ENCODE measurements at regions not wholly inside any gene's neighbourhood (a gene's known extent, or its start where the extent isn't known, plus 50 kb on each side); places are given as distances from the start of the nearest gene placed in this dataset.

DNA sequence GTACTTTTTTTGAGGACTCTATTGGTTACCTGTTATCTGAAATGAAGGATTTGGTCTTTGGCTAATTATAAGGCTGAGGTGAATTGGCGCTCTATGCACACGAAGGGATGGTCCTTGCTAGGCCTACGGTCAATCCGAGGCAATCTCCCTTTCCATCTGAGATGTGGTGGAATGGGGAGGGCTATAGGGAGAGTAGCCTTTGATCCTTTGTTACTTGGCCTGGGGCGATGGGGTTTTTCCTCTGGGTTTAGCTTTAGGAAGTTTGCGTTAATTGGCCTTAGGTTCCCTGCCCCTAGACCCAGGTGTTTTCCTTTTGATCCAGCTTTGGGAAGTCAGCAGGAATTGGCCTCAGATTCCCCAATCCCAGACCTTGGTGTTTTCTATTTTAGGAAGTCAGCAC, 102.1 kb upstream of the C9orf72 start:
- no peak for DNase-seq

GRCh38 chr9:27676827-27677226, 103.5 kb upstream of the C9orf72 start:
- no peak for DNase-seq

DNA sequence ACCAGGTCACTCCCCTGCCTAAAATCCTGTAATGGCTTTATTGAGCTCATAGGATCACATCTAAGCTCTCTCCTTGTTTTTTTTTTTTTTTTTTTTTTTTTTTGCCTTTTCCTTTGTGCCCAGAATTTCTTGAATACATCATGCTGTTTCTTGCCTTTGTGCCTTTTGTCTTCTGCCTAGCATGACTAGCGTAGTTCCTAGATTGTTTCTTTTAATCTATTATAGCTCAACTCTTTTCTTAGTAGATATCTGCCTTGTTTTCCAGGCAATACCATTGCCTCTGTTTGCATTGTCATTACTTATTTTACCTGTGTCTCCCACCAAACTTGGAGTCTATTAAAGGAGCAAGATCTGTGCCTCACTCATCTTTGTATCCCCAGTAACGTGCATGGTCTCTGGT, 106.1 kb upstream of the C9orf72 start:
- no peak for DNase-seq

- DNase-seq = no peak
These were observed 109.9 kb upstream of the C9orf72 start for GRCh38 chr9:27683181-27683580.

DNA sequence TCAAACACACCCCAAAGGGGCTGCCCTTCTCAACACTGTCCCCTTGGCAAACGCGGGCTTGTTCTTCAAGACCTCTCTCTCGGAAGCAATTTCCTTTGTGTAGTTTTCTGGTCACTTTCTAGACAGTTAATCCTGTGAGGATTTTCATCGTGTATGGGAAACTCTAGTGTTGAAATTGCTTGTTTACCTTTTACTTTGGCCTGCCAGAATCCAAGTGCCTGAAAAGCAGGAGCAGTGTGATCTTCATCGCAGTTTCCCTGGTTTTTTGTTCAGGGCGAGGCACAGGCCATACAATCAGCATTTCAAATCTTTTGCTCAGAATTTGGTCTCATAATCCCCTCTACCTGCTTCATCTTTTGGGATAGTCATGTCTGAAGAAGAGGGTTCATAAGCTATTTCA, 115.7 kb upstream of the C9orf72 start:
- DNase-seq = no peak

DNA sequence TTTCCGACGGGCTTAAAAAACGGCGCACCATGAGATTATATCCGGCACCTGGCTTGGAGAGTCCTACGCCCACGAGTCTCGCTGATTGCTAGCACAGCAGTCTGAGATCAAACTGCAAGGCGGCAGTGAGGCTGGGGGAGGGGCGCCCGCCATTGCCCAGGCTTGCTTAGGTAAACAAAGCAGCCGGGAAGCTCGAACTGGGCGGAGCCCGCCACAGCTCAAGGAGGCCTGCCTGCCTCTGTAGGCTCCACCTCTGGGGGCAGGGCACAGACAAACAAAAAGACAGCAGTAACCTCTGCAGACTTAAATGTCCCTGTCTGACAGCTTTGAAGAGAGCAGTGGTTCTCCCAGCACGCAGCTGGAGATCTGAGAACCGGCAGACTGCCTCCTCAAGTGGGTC, 117.5 kb upstream of the C9orf72 start:
- peak; percentile 18 for DNase-seq

GRCh38 chr9:27699621-27700020, 126.3 kb upstream of the C9orf72 start:
- no peak for DNase-seq

DNA sequence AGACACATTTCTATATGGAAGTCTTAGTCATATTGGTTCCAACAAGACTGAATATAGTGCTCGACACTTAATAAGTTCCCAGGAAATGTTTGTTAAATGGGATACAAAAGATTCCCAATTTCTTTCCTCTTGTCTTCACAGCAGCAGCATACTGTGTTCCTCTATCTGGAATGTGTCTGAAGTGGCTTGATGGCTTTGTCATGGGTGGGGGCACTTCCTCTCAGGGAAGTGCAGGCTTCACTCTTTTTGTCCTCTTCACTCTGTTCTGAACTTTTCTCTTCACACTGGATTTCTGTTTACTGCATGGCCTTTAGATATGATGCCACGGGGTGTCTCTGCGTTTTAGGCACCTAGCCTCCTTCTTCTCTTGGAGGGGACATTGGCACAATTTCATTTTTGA, 127.7 kb upstream of the C9orf72 start:
- DNase-seq = no peak

- DNase-seq = no peak
These were observed 128.3 kb upstream of the C9orf72 start for GRCh38 chr9:27701587-27701986.

DNA sequence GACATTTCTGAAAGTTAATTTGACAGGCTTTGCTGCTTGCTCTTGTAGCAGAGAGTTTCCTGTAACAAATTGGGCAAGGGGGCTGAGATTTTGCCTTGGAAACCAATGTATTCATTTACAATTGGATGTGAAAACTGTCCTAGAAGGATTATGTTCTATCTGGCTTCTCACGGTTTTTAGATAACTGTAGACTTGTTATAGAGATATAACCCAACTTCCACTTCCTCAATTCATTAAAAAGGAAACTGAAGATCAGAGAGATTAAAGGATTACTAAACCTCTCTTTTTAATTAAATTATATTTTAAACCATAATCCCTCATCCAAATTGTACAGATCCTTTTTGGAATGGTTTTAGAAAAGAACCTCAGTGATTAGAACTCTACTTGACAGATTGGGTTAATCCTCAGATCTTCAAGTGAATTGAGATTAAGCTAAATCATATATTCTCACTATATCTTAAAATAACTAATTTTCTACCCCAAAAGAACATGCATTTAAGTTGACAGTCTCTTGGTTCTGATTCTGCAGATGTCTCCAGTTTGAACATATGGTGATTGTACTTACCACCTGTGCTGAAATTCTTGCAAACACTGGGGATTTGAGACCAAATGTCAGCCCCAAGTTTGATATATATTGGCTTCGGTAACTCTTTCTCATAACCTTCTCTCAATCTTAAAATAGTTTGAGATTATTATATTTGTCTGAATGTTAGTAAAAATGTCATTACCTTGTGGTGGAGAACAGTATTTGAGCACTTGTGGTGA, 130.1 kb upstream of the C9orf72 start:
- DNase-seq = no peak

- no peak for DNase-seq
These were observed 138.0 kb upstream of the C9orf72 start for GRCh38 chr9:27711241-27711640.

DNA sequence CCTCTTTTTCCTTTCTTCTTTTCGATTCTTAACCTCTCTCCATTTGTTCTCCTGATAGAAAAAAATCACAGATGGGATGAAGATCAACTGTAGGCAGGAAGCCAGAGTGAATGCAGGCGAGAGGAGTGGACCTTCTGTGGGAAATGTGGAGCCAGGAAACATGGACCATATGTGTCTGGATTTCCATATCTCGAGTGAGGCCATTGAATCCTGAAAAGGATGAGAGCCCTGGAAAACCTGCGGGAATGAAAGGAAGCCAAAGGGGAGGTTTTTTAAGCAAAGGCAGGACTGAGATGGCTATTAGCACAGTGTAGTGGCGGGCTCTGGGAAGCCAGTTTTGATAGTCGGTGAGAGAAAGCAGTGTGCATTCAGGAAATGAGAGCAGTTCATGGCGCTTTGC, 139.5 kb upstream of the C9orf72 start:
- no peak for DNase-seq

- no peak for DNase-seq
These were observed 141.1 kb upstream of the C9orf72 start for GRCh38 chr9:27714388-27714787.

GRCh38 chr9:27715651-27716050, 142.4 kb upstream of the C9orf72 start:
- no peak for DNase-seq

- no peak for DNase-seq
These were observed 144.7 kb upstream of the C9orf72 start for GRCh38 chr9:27717991-27718390.

GRCh38 chr9:27719711-27720110, 146.4 kb upstream of the C9orf72 start:
- no peak for DNase-seq

DNA sequence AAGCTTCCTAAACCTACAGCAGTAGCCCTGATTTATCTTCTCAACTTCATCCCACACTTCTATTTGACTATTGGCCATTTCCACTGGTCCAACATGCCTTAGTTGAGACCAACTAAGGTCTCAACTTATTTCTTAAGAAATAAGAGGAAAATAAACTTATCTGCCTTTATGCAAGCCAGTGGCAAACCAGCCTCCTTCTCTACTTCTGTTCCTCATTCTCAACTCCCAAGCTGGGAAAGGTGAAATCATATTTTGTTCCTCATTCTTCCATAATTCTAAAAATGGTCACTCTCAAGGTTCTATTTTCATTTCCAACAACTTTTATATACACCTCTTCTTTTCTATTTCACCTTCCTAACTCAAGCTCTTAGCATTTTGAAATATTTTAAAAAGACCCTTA, 149.6 kb upstream of the C9orf72 start:
- DNase-seq = no peak

DNA sequence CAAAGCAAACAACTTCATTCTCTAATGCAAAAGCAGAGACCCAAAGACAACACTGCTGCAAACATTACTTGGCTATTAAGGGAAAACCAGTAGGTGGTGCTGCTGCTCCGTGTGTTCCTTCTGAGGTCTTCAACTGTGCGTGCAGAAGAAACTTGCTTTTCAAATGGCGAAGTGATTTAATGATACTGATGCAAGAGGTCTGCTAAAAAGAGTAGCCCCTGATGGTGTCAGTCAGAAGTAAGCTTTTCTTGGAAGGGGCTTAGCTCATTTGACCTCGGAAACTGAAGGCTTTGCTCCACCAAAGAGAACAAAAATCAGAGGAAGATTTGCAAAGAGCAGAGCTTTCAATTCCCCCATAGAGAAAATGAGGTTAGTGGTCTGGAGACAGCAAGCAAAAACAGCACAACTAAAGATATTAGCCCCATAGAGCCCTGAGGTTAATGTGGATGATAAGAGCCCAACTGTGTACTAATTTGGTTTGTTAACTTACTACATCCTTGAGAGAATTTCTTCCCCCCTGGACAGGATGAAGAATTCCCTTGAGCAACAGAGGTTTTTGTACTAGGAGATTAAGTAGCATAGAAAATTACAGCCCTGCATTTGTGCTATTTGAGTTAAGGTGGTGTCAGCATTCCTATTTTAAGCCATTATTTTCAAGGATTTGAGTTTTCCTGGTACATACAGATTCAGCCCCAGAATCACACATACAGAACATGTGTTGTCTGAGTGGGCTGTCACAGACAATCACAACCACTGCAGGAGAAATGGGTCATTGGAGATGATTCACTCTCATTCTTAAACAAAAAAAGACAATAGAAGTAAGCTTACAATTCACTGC, 153.2 kb upstream of the C9orf72 start:
- peak; percentile 72 for DNase-seq

GRCh38 chr9:27732494-27732893, 159.2 kb upstream of the C9orf72 start:
- DNase-seq = peak; percentile 5

DNA sequence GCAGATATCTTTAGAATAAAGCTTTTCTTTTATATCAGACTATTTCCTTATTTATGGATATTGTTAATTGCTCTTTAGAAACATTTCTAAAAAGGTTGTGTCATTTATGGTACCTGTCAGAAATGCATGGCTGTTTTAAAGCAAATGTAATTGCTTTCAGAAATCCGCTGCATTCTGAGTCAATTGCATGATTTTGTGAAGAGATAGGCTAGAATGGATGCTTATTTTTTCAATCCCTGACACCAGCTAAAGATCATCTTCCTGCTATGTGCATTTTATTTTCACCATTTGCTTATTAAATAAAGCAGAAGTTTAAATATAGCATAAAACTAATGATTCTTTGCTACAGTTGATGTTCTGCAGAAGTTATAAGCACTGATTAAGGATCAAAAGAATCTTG, 170.2 kb upstream of the C9orf72 start:
- DNase-seq = no peak

- no peak for DNase-seq
These were observed 174.2 kb upstream of the C9orf72 start for GRCh38 chr9:27747450-27747849.

DNA sequence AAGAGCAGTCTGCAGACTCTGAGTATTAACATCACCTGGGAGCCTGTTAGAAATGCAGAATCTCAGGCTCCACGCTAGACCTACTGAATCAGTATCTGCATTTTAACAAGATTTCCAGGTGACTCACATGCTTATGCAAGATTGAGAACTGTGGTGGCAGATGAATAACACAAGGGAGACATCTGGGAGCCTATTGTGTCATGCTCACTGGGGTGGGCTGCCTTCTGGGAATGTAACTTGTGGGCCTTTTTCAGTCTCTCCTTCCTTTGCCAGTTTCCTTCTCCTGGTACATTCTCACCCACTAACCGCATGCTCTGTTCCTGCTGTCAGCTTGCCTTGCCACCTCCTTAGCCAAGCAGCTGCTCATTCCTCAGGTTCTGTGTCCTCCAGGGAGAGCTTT, 176.6 kb upstream of the C9orf72 start:
- no peak for DNase-seq

- DNase-seq = no peak
These were observed 177.3 kb upstream of the C9orf72 start for GRCh38 chr9:27750566-27750965.

- no peak for DNase-seq
These were observed 178.8 kb upstream of the C9orf72 start for GRCh38 chr9:27752069-27752468.
